HepG2 (cell line): ENCODE measurements at regions not wholly inside any gene's neighbourhood (a gene's known extent, or its start where the extent isn't known, plus 50 kb on each side); places are given as distances from the start of the nearest gene placed in this dataset.

Source experiments
- ATAC-seq: fragments of 200-7000 bp; cut with Tn5 transposase; 3 replicates; pipeline ENCODE4 v1.9.1; 2020; ENCODE audit warnings: mild to moderate bottlenecking, moderate library complexity
- BruUV-seq: library from RNA; stranded (reverse); fragments of 400-500 nt; replicated peaks from 2 replicates; lab custom pipeline; 2021; lab: Mats Ljungman, UMichigan
- CTCF ChIA-PET: fragments of 300-600 bp; formaldehyde crosslinking; extraction: SDS; loops from one replicate; lab custom pipeline; 2021; ENCODE audit warnings: low total read pairs, inconsistent platforms, low intra/inter-chr PET ratio; lab: Yijun Ruan, JAX
- POLR2A ChIA-PET: fragments of 350-600 bp; sonication (Branson Sonifier 250); formaldehyde crosslinking; loops from one replicate; lab custom pipeline; 2020; ENCODE audit warnings: antibody characterized with exemption, inconsistent platforms; lab: Yijun Ruan, JAX
- DNase-seq: peaks from one replicate; pipeline ENCODE4 v3.0.0-alpha.2; 2015; ENCODE audit warnings: low spot score
- FAIRE-seq: peaks from 3 replicates; lab custom pipeline; 2011; peaks lifted over from hg19 to GRCh38; lab: Jason Lieb, UNC
- H2AFZ ChIP-seq: one replicate; pipeline ENCODE4 v1.6.1; 2011; ENCODE audit warnings: low read length, inconsistent platforms
- H3K27ac ChIP-seq: fragments of 300-600 bp; 3 replicates; pipeline ENCODE4 v1.8.0; 2011; ENCODE audit warnings: mixed run types, mild to moderate bottlenecking, mixed read lengths, low read length, inconsistent platforms; ENCODE audit not compliant: insufficient read depth; ENCODE audit errors: extremely low read length
- H3K27me3 ChIP-seq, 2 experiments: fragments of 200-600 bp in 1 of 2; 2 replicates in 1 of 2; 3 replicates in 1 of 2; pipeline versions ENCODE4 v1.6.0 to v1.8.0; 2011; ENCODE audit warnings: low read length in 2 of 2, mild to moderate bottlenecking in 2 of 2, moderate library complexity in 2 of 2, inconsistent platforms in 1 of 2; ENCODE audit not compliant: insufficient read depth in 2 of 2, control insufficient read depth in 1 of 2
- H3K36me3 ChIP-seq, 2 experiments: fragments of 200-600 bp in 1 of 2; replicated peaks in 1 of 2; 2 replicates in 1 of 2; 3 replicates in 1 of 2; pipeline versions ENCODE4 v1.5.1 to v1.8.0; 2011; ENCODE audit warnings: low read length in 2 of 2, inconsistent platforms in 1 of 2; ENCODE audit not compliant: insufficient read depth in 2 of 2, control insufficient read depth in 1 of 2
- H3K4me1 ChIP-seq: 2 replicates; pipeline ENCODE4 v1.5.1; 2012; ENCODE audit warnings: low read length, inconsistent platforms; ENCODE audit not compliant: insufficient read depth
- H3K4me2 ChIP-seq: 2 replicates; pipeline ENCODE4 v1.6.0; 2011; ENCODE audit warnings: low read depth, low read length, inconsistent platforms
- H3K4me3 ChIP-seq, 3 experiments: fragments of 200-600 bp in 1 of 3; sonication (generic), shearing (Covaris generic) in 1 of 3; replicated peaks in 1 of 3; 2 replicates each; pipeline ENCODE4 v1.5.1; 2011 to 2016; ENCODE audit warnings: low read length in 3 of 3, inconsistent platforms in 2 of 3, low read depth in 2 of 3, mild to moderate bottlenecking in 2 of 3, control low read depth in 1 of 3, mixed read lengths in 1 of 3; ENCODE audit not compliant: insufficient read depth in 1 of 3
- H3K79me2 ChIP-seq: one replicate; pipeline ENCODE4 v1.6.1; 2011; ENCODE audit warnings: low read length, inconsistent platforms; ENCODE audit not compliant: insufficient read depth
- H3K9ac ChIP-seq: 2 replicates; pipeline ENCODE4 v1.6.0; 2011; ENCODE audit warnings: mild to moderate bottlenecking, low read depth, low read length, inconsistent platforms; ENCODE audit not compliant: insufficient read depth
- H3K9me3 ChIP-seq: 2 replicates; pipeline ENCODE4 v1.5.1; 2012; ENCODE audit warnings: mild to moderate bottlenecking, low read length
- H4K20me1 ChIP-seq: 2 replicates; pipeline ENCODE4 v1.6.0; 2011; ENCODE audit warnings: inconsistent platforms, mild to moderate bottlenecking, low read length, moderate library complexity; ENCODE audit not compliant: insufficient read depth
- ATM ChIP-seq: fragments of 450-650 bp; IDR thresholded peaks from 2 replicates; pipeline ENCODE4 v1.7.1; 2017; ENCODE audit warnings: mild to moderate bottlenecking, borderline replicate concordance
- CTCF ChIP-seq: sonication (generic); formaldehyde crosslinking; IDR thresholded peaks from 2 replicates; pipeline ENCODE4 v1.5.0; 2020; ENCODE audit warnings: mild to moderate bottlenecking, missing genetic modification reagents, moderate library complexity
- HDAC1 ChIP-seq: sonication (generic); formaldehyde crosslinking; IDR thresholded peaks from 2 replicates; pipeline ENCODE4 v1.5.1; 2020; ENCODE audit warnings: mild to moderate bottlenecking, missing genetic modification reagents
- JARID2 ChIP-seq: sonication (generic); formaldehyde crosslinking; IDR thresholded peaks from 2 replicates; pipeline ENCODE4 v1.8.1; 2023; ENCODE audit warnings: missing genetic modification reagents, inconsistent platforms; ENCODE audit not compliant: insufficient replicate concordance
- KDM5A ChIP-seq: fragments of 200-600 bp; sonication (generic); IDR thresholded peaks from 2 replicates; pipeline ENCODE4 v1.7.0; 2018; ENCODE audit warnings: antibody characterized with exemption, mild to moderate bottlenecking, low read length, borderline replicate concordance
- MTF1 ChIP-seq: sonication (generic); formaldehyde crosslinking; IDR thresholded peaks from 2 replicates; pipeline ENCODE4 v1.5.0; 2020; ENCODE audit warnings: missing genetic modification reagents
- RAD21 ChIP-seq: fragments of 450-650 bp; formaldehyde crosslinking; IDR thresholded peaks from 2 replicates; pipeline ENCODE4 v1.5.0; 2020; ENCODE audit warnings: mild to moderate bottlenecking
- REPIN1 ChIP-seq: sonication (generic); formaldehyde crosslinking; IDR thresholded peaks from 2 replicates; pipeline ENCODE4 v1.8.0; 2022; ENCODE audit warnings: missing genetic modification reagents, low read depth, mild to moderate bottlenecking, borderline replicate concordance
- STAG1 ChIP-seq: sonication (generic); formaldehyde crosslinking; IDR thresholded peaks from 2 replicates; pipeline ENCODE4 v1.4.0; 2020; ENCODE audit warnings: missing genetic modification reagents
- STAT5B ChIP-seq: sonication (generic); formaldehyde crosslinking; IDR thresholded peaks from 2 replicates; pipeline ENCODE4 v1.4.0; 2020; ENCODE audit warnings: missing genetic modification reagents
- XRCC5 ChIP-seq: fragments of 200-400 bp; formaldehyde crosslinking; optimal IDR thresholded peaks from 2 replicates; pipeline ENCODE3; 2017; ENCODE audit warnings: mild to moderate bottlenecking, low read length
- ZNF333 ChIP-seq: sonication (generic); formaldehyde crosslinking; IDR thresholded peaks from 2 replicates; pipeline ENCODE4 v1.4.0; 2020; ENCODE audit warnings: mild to moderate bottlenecking, missing genetic modification reagents, borderline replicate concordance
- ZNF563 ChIP-seq: sonication (generic); formaldehyde crosslinking; IDR thresholded peaks from 2 replicates; pipeline ENCODE4 v1.8.0; 2022; ENCODE audit warnings: mild to moderate bottlenecking, moderate library complexity, missing genetic modification reagents
- ZNF772 ChIP-seq: sonication (generic); formaldehyde crosslinking; IDR thresholded peaks from 2 replicates; pipeline ENCODE4 v1.5.0; 2020; ENCODE audit warnings: mild to moderate bottlenecking, missing genetic modification reagents
- ZNF776 ChIP-seq: sonication (generic); formaldehyde crosslinking; IDR thresholded peaks from 2 replicates; pipeline ENCODE4 v1.4.0; 2020; ENCODE audit warnings: mild to moderate bottlenecking, missing genetic modification reagents
- WGBS: methylation state at CpG from one replicate; pipeline ENCODE4 v1.1.6; 2017; ENCODE audit warnings: low lambda C conversion rate; 5-methylcytosine and 5-hydroxymethylcytosine counted together
- in situ Hi-C: cut with HindIII; loops from 2 replicates; pipeline ENCODE4 v1.10.0; 2017; ENCODE audit warnings: low pct_unique_long_range_greater_than_20kb; ENCODE audit not compliant: extremely low pct_ligation_motif_present
- intact Hi-C: fragments of 100-400 bp; cut with micrococcal nuclease; formaldehyde crosslinking; loops from one replicate; pipeline ENCODE4 v1.10.0; 2022; ENCODE audit not compliant: unreplicated experiment
- TF ChIP-seq, protein P1 (sequence below): sonication (generic); formaldehyde crosslinking; IDR thresholded peaks from 2 replicates; pipeline ENCODE4 v1.4.0; 2020; ENCODE audit warnings: mild to moderate bottlenecking, missing genetic modification reagents
- TF ChIP-seq, protein P2 (sequence below): sonication (generic); formaldehyde crosslinking; IDR thresholded peaks from 2 replicates; pipeline ENCODE4 v1.8.1; 2023; ENCODE audit warnings: mild to moderate bottlenecking, inconsistent platforms, moderate library complexity, missing genetic modification reagents, borderline replicate concordance
- TF ChIP-seq, protein P3 (sequence below): sonication (generic); formaldehyde crosslinking; IDR thresholded peaks from 2 replicates; pipeline ENCODE4 v1.4.0; 2020; ENCODE audit warnings: mild to moderate bottlenecking, missing genetic modification reagents
- TF ChIP-seq, protein P4 (sequence below): IDR thresholded peaks from 2 replicates; pipeline ENCODE4 v1.6.1; 2012; ENCODE audit warnings: inconsistent platforms

GRCh38 chr4:154982187-154983047, 201.3 kb downstream of the RBM46 start:
- no peaks in the 10 kb centered on the region for H3K79me2 ChIP-seq
- H3K9me3 ChIP-seq: no peaks in the 10 kb centered on the region
- H2AFZ ChIP-seq: no peak overlapping the region
- H3K36me3 ChIP-seq: no peaks in the 10 kb centered on the region
- no peaks in the 10 kb centered on the region for H3K4me1 ChIP-seq
- WGBS: 8% methylated on average over 10 of the region's 10 CpGs
- ChIA-PET POLR2A (no interaction called here), CTCF (interaction anchor here (1.8 to 1.9 kb wide), 3 partner anchors 371 to 804 kb away, joined by 5 to 19 read pairs (median 8); no protein-coding TSS in a partner anchor)
- H4K20me1 ChIP-seq: no peaks in the 10 kb centered on the region
- no peak overlapping the region for H3K27ac ChIP-seq
- no TSS peak for BruUV-seq
- DNase-seq (peak; percentile 32), FAIRE-seq (peak; percentile 66), ATAC-seq (peak; percentile 93)
- H3K27me3 ChIP-seq: no peaks in the 10 kb centered on the region
- H3K9ac ChIP-seq: no peak overlapping the region
- no peak overlapping the region for H3K4me3 ChIP-seq
- in situ Hi-C loops (loop anchor here (10.0 kb wide), 1 partner anchor 372 kb away; no protein-coding TSS in a partner anchor), intact Hi-C loops (loop anchor here (1.0 kb wide), 2 partner anchors 372 to 389 kb away; no protein-coding TSS in a partner anchor)
- H3K4me2 ChIP-seq: no peak overlapping the region
- TF ChIP-seq HDAC1 (no peak), STAT5B (CRISPR knock-in tag) (no peak), RAD21 (CRISPR knock-in tag) (peak; percentile 41), ZNF772 (no peak), ATM (no peak), STAG1 (peak; percentile 75), ZNF333 (CRISPR knock-in tag) (no peak), XRCC5 (no peak), MTF1 (CRISPR knock-in tag) (no peak), CTCF (CRISPR knock-in tag) (peak; percentile 83), JARID2 (CRISPR knock-in tag) (no peak), ZNF563 (CRISPR knock-in tag) (no peak), ZNF776 (CRISPR knock-in tag) (no peak), REPIN1 (CRISPR knock-in tag) (0 out of 2 replicates have a peak, but pooled peaks have one; percentile 39), KDM5A (no peak)
- TF ChIP-seq, protein P1, sequence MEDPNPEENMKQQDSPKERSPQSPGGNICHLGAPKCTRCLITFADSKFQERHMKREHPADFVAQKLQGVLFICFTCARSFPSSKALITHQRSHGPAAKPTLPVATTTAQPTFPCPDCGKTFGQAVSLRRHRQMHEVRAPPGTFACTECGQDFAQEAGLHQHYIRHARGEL (CRISPR knock-in tag): no peak
- TF ChIP-seq, protein P2, sequence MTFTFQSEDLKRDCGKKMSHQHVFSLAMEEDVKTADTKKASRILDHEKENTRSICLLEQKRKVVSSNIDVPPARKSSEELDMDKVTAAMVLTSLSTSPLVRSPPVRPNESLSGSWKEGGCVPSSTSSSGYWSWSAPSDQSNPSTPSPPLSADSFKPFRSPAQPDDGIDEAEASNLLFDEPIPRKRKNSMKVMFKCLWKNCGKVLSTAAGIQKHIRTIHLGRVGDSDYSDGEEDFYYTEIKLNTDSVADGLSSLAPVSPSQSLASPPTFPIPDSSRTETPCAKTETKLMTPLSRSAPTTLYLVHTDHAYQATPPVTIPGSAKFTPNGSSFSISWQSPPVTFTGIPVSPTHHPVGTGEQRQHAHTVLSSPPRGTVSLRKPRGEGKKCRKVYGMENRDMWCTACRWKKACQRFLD (CRISPR knock-in tag): no peak
- TF ChIP-seq, protein P3, sequence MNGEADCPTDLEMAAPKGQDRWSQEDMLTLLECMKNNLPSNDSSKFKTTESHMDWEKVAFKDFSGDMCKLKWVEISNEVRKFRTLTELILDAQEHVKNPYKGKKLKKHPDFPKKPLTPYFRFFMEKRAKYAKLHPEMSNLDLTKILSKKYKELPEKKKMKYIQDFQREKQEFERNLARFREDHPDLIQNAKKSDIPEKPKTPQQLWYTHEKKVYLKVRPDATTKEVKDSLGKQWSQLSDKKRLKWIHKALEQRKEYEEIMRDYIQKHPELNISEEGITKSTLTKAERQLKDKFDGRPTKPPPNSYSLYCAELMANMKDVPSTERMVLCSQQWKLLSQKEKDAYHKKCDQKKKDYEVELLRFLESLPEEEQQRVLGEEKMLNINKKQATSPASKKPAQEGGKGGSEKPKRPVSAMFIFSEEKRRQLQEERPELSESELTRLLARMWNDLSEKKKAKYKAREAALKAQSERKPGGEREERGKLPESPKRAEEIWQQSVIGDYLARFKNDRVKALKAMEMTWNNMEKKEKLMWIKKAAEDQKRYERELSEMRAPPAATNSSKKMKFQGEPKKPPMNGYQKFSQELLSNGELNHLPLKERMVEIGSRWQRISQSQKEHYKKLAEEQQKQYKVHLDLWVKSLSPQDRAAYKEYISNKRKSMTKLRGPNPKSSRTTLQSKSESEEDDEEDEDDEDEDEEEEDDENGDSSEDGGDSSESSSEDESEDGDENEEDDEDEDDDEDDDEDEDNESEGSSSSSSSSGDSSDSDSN (CRISPR knock-in tag): no peak
- TF ChIP-seq, protein P4, sequence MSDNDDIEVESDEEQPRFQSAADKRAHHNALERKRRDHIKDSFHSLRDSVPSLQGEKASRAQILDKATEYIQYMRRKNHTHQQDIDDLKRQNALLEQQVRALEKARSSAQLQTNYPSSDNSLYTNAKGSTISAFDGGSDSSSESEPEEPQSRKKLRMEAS: no peak
